GM12873 (cell line): ENCODE measurements at regions not wholly inside any gene's neighbourhood (a gene's known extent, or its start where the extent isn't known, plus 50 kb on each side); places are given as distances from the start of the nearest gene placed in this dataset.

ENCODE experiments used
- CTCF ChIP-seq: IDR thresholded peaks from 2 replicates; pipeline ENCODE4 v1.5.1; 2012; ENCODE audit warnings: low read depth, mild to moderate bottlenecking, moderate library complexity, low read length, control low read depth; ENCODE audit not compliant: insufficient read depth; ENCODE audit errors: missing control alignments

- no peak for TF ChIP-seq CTCF
Observed at GRCh38 chr2:66729416-66730330, 294.7 kb downstream of the MEIS1 start.

GRCh38 chr2:66730441-66730840 lies 295.5 kb downstream of the MEIS1 start:
- no peak for TF ChIP-seq CTCF

GRCh38 chr2:66733364-66733999 lies 298.6 kb downstream of the MEIS1 start:
- no peak for TF ChIP-seq CTCF

GRCh38 chr2:66748939-66749338 lies 314.0 kb downstream of the MEIS1 start:
- TF ChIP-seq CTCF: no peak

- TF ChIP-seq CTCF: no peak
Observed at GRCh38 chr2:66749566-66749965, 314.6 kb downstream of the MEIS1 start.

GRCh38 chr2:66753257-66753656 lies 318.3 kb downstream of the MEIS1 start:
- no peak for TF ChIP-seq CTCF

GRCh38 chr2:66753660-66754059 lies 318.7 kb downstream of the MEIS1 start:
- TF ChIP-seq CTCF: no peak
